H9 (cell line): ENCODE measurements at regions not wholly inside any gene's neighbourhood (a gene's known extent, or its start where the extent isn't known, plus 50 kb on each side); places are given as distances from the start of the nearest gene placed in this dataset.

ENCODE experiments used
- DNase-seq: peaks from one replicate; pipeline ENCODE4 v3.0.0-alpha.2; 2017
- H2AFZ ChIP-seq: one replicate; pipeline ENCODE4 v1.6.1; 2013; ENCODE audit warnings: mild to moderate bottlenecking, low read length, control low read depth, moderate library complexity
- H2AK5ac ChIP-seq: 2 replicates; pipeline ENCODE4 v1.6.1; 2013; ENCODE audit warnings: low read length, control low read depth, mixed read lengths; ENCODE audit not compliant: insufficient read length
- H2BK120ac ChIP-seq: one replicate; pipeline ENCODE4 v1.6.1; 2013; ENCODE audit warnings: low read depth, mild to moderate bottlenecking, low read length, control low read depth, inconsistent platforms; ENCODE audit not compliant: poor library complexity, severe bottlenecking
- H2BK12ac ChIP-seq: 2 replicates; pipeline ENCODE4 v1.6.1; 2013; ENCODE audit warnings: low read length, control low read depth, mixed read lengths, low read depth; ENCODE audit not compliant: insufficient read length
- H2BK15ac ChIP-seq: 2 replicates; pipeline ENCODE4 v1.6.1; 2013; ENCODE audit warnings: low read depth, low read length, control low read depth
- H2BK20ac ChIP-seq: one replicate; pipeline ENCODE4 v1.6.1; 2013; ENCODE audit warnings: low read depth, mild to moderate bottlenecking, low read length, control low read depth, inconsistent platforms; ENCODE audit not compliant: poor library complexity, severe bottlenecking
- H2BK5ac ChIP-seq: 2 replicates; pipeline ENCODE4 v1.6.1; 2013; ENCODE audit warnings: low read length, control low read depth, mixed read lengths; ENCODE audit not compliant: insufficient read length
- H3K14ac ChIP-seq: 2 replicates; pipeline ENCODE4 v1.6.1; 2013; ENCODE audit warnings: low read length, control low read depth; ENCODE audit not compliant: insufficient read depth
- H3K18ac ChIP-seq: 2 replicates; pipeline ENCODE4 v1.6.1; 2013; ENCODE audit warnings: low read depth, mild to moderate bottlenecking, mixed read lengths, low read length, control low read depth; ENCODE audit not compliant: insufficient read length
- H3K23ac ChIP-seq: 2 replicates; pipeline ENCODE4 v1.6.1; 2013; ENCODE audit warnings: low read length, control low read depth, mixed read lengths, low read depth; ENCODE audit not compliant: insufficient read length
- H3K23me2 ChIP-seq: 2 replicates; pipeline ENCODE4 v1.6.1; 2013; ENCODE audit warnings: low read depth, mild to moderate bottlenecking, mixed read lengths, low read length, control low read depth; ENCODE audit not compliant: insufficient read length, poor library complexity, severe bottlenecking
- H3K27ac ChIP-seq: 2 replicates; pipeline ENCODE4 v1.5.1; 2013; ENCODE audit warnings: low read length, control low read depth, mixed read lengths, low read depth; ENCODE audit not compliant: insufficient read length
- H3K27me3 ChIP-seq: 2 replicates; pipeline ENCODE4 v1.6.1; 2013; ENCODE audit warnings: low read length, control low read depth, inconsistent platforms; ENCODE audit not compliant: insufficient read depth
- H3K4ac ChIP-seq: 2 replicates; pipeline ENCODE4 v1.6.1; 2013; ENCODE audit warnings: low read depth, mild to moderate bottlenecking, control low read depth, inconsistent platforms, low read length, moderate library complexity
- H3K4me1 ChIP-seq: 2 replicates; pipeline ENCODE4 v1.6.1; 2013; ENCODE audit warnings: low read length, control low read depth, inconsistent platforms; ENCODE audit not compliant: insufficient read depth
- H3K4me2 ChIP-seq: 2 replicates; pipeline ENCODE4 v1.6.1; 2013; ENCODE audit warnings: low read length, control low read depth, mixed read lengths; ENCODE audit not compliant: insufficient read length, insufficient read depth
- H3K56ac ChIP-seq: 2 replicates; pipeline ENCODE4 v1.6.1; 2013; ENCODE audit warnings: low read depth, mild to moderate bottlenecking, mixed read lengths, low read length, control low read depth; ENCODE audit not compliant: insufficient read length
- H3K79me1 ChIP-seq: 2 replicates; pipeline ENCODE4 v1.6.1; 2013; ENCODE audit warnings: low read depth, mild to moderate bottlenecking, moderate library complexity, low read length, control low read depth, inconsistent platforms; ENCODE audit not compliant: insufficient read depth, poor library complexity, severe bottlenecking
- H3K79me2 ChIP-seq: 2 replicates; pipeline ENCODE4 v1.6.1; 2013; ENCODE audit warnings: low read length, control low read depth, inconsistent platforms; ENCODE audit not compliant: insufficient read depth
- H3K9ac ChIP-seq: 2 replicates; pipeline ENCODE4 v1.6.1; 2013; ENCODE audit warnings: low read length, control low read depth, mixed read lengths; ENCODE audit not compliant: insufficient read length; ENCODE audit errors: extremely low read depth
- H3K9me3 ChIP-seq: one replicate; pipeline ENCODE4 v1.6.1; 2013; ENCODE audit warnings: low read depth, low read length, inconsistent platforms; ENCODE audit not compliant: control insufficient read depth
- H3T11ph ChIP-seq: one replicate; pipeline ENCODE4 v1.6.1; 2013; ENCODE audit warnings: mild to moderate bottlenecking, low read length, control low read depth, inconsistent platforms
- H4K20me1 ChIP-seq: one replicate; pipeline ENCODE4 v1.6.1; 2013; ENCODE audit not compliant: control insufficient read depth, insufficient read length, insufficient read depth
- H4K5ac ChIP-seq: 2 replicates; pipeline ENCODE4 v1.6.1; 2013; ENCODE audit warnings: low read depth, mild to moderate bottlenecking, mixed read lengths, low read length, control low read depth; ENCODE audit not compliant: insufficient read length
- H4K8ac ChIP-seq: replicated peaks from 2 replicates; pipeline ENCODE4 v1.6.1; 2013; ENCODE audit warnings: low read length, control low read depth, mixed read lengths, low read depth; ENCODE audit not compliant: insufficient read length
- H4K91ac ChIP-seq: 2 replicates; pipeline ENCODE4 v1.6.1; 2013; ENCODE audit warnings: low read depth, mild to moderate bottlenecking, moderate library complexity, mixed read lengths, low read length, control low read depth; ENCODE audit not compliant: insufficient read length
- H3K27ac Mint-ChIP-seq, 3 experiments: 2 replicates in 2 of 3; 3 replicates in 1 of 3; pipeline ENCODE4 v1.8.0; 2020 to 2021; ENCODE audit warnings: mixed read lengths in 3 of 3, mild to moderate bottlenecking in 1 of 3, moderate library complexity in 1 of 3
- H3K27me3 Mint-ChIP-seq: 2 replicates; pipeline ENCODE4 v1.8.0; 2021; ENCODE audit warnings: low read depth, mild to moderate bottlenecking, moderate library complexity, mixed read lengths
- H3K36me3 Mint-ChIP-seq, 3 experiments: 2 replicates in 2 of 3; 3 replicates in 1 of 3; pipeline ENCODE4 v1.8.0; 2020 to 2021; ENCODE audit warnings: low read depth in 3 of 3, mixed read lengths in 3 of 3; ENCODE audit not compliant: insufficient read depth in 1 of 3
- H3K4me1 Mint-ChIP-seq, 2 experiments: 2 replicates each; pipeline ENCODE4 v1.8.0; 2020; ENCODE audit warnings: mixed read lengths in 2 of 2
- H3K4me3 Mint-ChIP-seq, 2 experiments: 2 replicates in 1 of 2; 3 replicates in 1 of 2; pipeline ENCODE4 v1.8.0; 2020 to 2021; ENCODE audit warnings: mild to moderate bottlenecking in 2 of 2, mixed read lengths in 2 of 2, moderate library complexity in 1 of 2
- H3K9me3 Mint-ChIP-seq, 2 experiments: 2 replicates in 1 of 2; 3 replicates in 1 of 2; pipeline ENCODE4 v1.8.0; 2020; ENCODE audit warnings: mild to moderate bottlenecking in 2 of 2, mixed read lengths in 2 of 2, moderate library complexity in 1 of 2
- WGBS: extraction: QIAGEN DNeasy Blood & Tissue Kit; methylation state at CpG from one replicate; pipeline ENCODE4 v1.1.7; 2013; ENCODE audit warnings: missing lambda C conversion rate, low lambda C conversion rate, mixed read lengths; ENCODE audit not compliant: insufficient read length; ENCODE audit errors: extremely low coverage; 5-methylcytosine and 5-hydroxymethylcytosine counted together
- TF ChIP-seq, protein P1 (sequence below): fragments of 200-600 bp; sonication (generic); conservative IDR thresholded peaks from 3 replicates; pipeline ENCODE4 v1.8.0; 2021; ENCODE audit warnings: antibody characterized with exemption, mild to moderate bottlenecking

DNA sequence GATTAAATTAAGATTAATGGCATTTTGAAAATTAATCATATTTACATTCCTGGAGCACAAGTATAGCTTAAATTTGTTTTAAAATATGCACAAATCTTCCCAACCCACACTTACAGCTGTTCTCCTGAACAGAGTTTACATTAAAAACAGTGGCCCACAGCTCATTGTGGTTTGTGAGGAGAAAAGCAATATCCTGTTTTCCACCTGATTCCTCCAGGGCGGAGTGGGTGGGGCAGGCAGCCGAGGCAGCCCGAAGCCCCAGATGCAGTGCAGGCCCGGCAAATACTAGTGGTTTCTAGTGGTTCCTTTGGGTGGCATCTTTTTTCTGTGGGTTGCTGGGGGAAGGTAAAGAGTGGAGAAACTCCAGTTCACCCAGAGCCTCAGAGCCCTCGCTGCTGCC, 280.8 kb downstream of the ARHGAP12 start:
- Histone ChIP-seq H4K5ac (no peak overlapping the region), H2BK20ac (no peak overlapping the region), H3K27me3 (no peaks in the 10 kb centered on the region), H3K9ac (no peak overlapping the region), H3K4me1 (no peaks in the 10 kb centered on the region), H2BK5ac (no peak overlapping the region), H3K56ac (no peak overlapping the region), H3T11ph (no peak overlapping the region), H2BK15ac (no peak overlapping the region), H3K79me2 (no peaks in the 10 kb centered on the region), H3K9me3 (no peaks in the 10 kb centered on the region), H2BK120ac (no peak overlapping the region), H3K79me1 (no peaks in the 10 kb centered on the region), H3K14ac (no peak overlapping the region), H3K18ac (no peak overlapping the region), H2BK12ac (no peak overlapping the region), H3K27ac (no peak overlapping the region), H3K4ac (no peak overlapping the region), H4K20me1 (no peaks in the 10 kb centered on the region), H3K23ac (no peak overlapping the region), H2AFZ (no peak overlapping the region), H2AK5ac (no peak overlapping the region), H4K91ac (no peak overlapping the region), H4K8ac (no peak overlapping the region), H3K23me2 (no peaks in the 10 kb centered on the region), H3K4me2 (no peak overlapping the region)
- Mint-ChIP-seq H3K27ac (no peak overlapping the region; a peak in 1 of 7 replicates), H3K4me3 (no peak overlapping the region), H3K9me3 (peaks cover 0 to 2% of the 10 kb centered on the region in 2 experiments; a peak in 2 of 5 replicates), H3K27me3 (peaks cover 1% of the 10 kb centered on the region; the same call in 1 of the 2 replicates), H3K36me3 (no peaks in the 10 kb centered on the region; a peak in 1 of 7 replicates), H3K4me1 (peaks cover 0 to 3% of the 10 kb centered on the region in 2 experiments; a peak in 3 of 4 replicates)
- DNase-seq: no peak
- WGBS: no CpG with 5 or more reads among the region's 5 CpGs
- TF ChIP-seq, protein P1, sequence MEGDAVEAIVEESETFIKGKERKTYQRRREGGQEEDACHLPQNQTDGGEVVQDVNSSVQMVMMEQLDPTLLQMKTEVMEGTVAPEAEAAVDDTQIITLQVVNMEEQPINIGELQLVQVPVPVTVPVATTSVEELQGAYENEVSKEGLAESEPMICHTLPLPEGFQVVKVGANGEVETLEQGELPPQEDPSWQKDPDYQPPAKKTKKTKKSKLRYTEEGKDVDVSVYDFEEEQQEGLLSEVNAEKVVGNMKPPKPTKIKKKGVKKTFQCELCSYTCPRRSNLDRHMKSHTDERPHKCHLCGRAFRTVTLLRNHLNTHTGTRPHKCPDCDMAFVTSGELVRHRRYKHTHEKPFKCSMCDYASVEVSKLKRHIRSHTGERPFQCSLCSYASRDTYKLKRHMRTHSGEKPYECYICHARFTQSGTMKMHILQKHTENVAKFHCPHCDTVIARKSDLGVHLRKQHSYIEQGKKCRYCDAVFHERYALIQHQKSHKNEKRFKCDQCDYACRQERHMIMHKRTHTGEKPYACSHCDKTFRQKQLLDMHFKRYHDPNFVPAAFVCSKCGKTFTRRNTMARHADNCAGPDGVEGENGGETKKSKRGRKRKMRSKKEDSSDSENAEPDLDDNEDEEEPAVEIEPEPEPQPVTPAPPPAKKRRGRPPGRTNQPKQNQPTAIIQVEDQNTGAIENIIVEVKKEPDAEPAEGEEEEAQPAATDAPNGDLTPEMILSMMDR: no peak
